ENCODE measurements at regions not wholly inside any gene's neighbourhood (a gene's known extent, or its start where the extent isn't known, plus 50 kb on each side); places are given as distances from the start of the nearest gene placed in this dataset.

DNA sequence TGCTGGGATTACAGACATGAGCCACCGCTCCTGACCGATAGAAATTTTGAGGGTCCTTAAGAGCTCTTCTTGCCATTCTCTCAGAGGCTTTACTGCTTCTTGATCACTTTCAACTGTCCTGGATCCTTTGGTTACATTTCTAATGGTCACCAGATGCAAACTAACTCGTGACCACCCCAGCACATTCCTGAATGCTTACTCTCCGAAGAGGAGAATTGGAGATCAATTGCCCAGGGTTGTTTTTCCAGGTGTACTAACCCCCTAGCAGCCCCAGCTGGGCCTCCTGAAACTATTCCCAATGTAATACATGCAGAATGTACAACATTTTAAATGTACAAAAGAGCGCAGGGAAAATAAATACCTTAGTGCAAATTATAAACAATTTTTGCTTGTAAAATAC is 65.1 kb upstream of the TBL1XR1 start (continued):
- TF ChIP-seq, protein P1, sequence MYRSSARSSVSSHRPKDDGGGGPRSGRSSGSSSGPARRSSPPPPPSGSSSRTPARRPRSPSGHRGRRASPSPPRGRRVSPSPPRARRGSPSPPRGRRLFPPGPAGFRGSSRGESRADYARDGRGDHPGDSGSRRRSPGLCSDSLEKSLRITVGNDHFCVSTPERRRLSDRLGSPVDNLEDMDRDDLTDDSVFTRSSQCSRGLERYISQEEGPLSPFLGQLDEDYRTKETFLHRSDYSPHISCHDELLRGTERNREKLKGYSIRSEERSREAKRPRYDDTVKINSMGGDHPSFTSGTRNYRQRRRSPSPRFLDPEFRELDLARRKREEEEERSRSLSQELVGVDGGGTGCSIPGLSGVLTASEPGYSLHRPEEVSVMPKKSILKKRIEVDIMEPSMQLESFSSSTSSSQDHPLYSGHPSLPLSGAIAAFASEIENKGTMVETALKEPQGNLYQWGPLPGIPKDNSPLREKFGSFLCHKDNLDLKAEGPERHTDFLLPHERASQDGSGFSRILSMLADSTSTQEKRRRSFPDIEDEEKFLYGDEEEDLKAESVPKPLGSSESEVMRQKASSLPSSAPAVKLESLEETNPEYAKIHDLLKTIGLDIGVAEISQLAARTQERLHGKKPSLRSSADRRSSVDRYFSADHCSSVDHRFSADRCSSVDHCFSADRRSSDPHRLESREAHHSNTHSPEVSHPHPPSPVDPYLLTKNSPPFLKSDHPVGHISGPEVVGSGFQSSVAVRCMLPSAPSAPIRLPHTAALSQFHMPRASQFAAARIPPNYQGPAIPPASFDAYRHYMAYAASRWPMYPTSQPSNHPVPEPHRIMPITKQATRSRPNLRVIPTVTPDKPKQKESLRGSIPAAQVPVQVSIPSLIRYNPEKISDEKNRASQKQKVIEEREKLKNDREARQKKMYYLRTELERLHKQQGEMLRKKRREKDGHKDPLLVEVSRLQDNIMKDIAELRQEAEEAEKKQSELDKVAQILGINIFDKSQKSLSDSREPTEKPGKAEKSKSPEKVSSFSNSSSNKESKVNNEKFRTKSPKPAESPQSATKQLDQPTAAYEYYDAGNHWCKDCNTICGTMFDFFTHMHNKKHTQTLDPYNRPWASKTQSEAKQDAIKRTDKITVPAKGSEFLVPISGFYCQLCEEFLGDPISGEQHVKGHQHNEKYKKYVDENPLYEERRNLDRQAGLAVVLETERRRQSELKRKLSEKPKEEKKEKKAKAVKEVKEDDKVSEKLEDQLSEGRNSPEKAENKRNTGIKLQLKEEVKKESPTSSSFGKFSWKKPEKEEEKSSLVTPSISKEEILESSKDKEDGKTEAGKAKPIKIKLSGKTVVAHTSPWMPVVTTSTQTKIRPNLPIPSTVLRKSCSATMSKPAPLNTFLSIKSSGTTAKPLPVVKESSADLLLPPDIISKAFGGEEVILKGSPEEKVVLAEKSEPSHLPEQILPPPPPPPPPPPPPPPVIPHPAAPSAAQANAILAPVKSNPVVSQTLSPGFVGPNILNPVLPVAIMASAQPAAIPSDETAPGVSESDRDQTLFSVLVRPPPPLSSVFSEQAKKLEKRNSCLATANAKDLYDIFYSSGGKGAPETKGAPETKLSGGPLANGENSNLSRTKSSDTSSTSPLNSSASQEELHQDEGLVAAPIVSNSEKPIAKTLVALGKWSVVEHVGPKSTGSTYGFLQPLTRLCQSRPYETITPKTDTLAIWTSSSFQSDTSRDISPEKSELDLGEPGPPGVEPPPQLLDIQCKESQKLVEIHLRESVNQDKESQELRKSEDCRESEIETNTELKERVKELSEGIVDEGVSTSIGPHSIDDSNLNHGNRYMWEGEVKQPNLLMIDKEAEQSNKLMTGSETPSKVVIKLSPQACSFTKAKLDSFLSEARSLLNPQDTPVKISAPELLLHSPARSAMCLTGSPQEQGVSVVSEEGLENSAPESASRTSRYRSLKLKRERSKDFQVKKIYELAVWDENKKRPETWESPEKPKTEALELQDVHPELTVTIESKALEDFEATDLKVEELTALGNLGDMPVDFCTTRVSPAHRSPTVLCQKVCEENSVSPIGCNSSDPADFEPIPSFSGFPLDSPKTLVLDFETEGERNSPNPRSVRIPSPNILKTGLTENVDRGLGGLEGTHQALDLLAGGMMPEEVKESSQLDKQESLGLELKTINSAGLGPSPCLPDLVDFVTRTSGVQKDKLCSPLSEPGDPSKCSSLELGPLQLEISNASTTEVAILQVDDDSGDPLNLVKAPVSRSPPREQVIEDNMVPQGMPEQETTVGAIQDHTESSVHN (CRISPR knock-in tag; IDR thresholded peaks at IDR 0.05): no peak
- TF ChIP-seq, protein P2, sequence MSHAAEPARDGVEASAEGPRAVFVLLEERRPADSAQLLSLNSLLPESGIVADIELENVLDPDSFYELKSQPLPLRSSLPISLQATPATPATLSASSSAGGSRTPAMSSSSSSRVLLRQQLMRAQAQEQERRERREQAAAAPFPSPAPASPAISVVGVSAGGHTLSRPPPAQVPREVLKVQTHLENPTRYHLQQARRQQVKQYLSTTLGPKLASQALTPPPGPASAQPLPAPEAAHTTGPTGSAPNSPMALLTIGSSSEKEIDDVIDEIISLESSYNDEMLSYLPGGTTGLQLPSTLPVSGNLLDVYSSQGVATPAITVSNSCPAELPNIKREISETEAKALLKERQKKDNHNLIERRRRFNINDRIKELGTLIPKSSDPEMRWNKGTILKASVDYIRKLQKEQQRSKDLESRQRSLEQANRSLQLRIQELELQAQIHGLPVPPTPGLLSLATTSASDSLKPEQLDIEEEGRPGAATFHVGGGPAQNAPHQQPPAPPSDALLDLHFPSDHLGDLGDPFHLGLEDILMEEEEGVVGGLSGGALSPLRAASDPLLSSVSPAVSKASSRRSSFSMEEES (CRISPR knock-in tag; IDR thresholded peaks at IDR 0.05): 0 out of 2 replicates have a peak, but pooled peaks have one; percentile 45
